ENCODE measurements at regions not wholly inside any gene's neighbourhood (a gene's known extent, or its start where the extent isn't known, plus 50 kb on each side); places are given as distances from the start of the nearest gene placed in this dataset.

DNA sequence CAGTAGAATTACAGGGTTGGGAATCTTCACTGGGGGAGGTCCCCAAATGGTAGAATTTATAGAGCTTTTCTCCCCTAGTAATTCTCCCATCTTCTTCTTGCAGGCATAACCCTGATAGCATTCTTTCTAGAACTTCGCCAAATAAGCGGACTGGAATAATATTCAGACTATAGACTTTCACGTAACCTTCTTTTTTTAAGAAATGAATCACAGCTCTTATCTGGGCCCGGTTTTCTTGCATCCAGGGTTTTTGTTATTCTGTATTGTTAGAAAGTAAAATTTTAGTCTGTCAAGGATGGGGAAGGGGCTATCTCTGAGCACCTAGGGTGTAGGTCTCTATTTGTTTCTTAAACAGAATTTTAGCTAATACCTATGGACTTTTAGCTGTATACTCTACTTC is 476.8 kb upstream of the CITED2 start:
- no peak overlapping the region for H3K27ac ChIP-seq (ENCODE audit: low read length)
- no peak overlapping the region for H3K4me3 ChIP-seq (ENCODE audit: low read length)
- peaks cover 7% of the 10 kb centered on the region for H3K4me1 ChIP-seq (ENCODE audit: control insufficient read depth, insufficient read depth, low read length)
- no peak for DNase-seq
- H3K9me3 ChIP-seq (replicated peaks; ENCODE audit: control insufficient read depth, low read depth, low read length): no peaks in the 10 kb centered on the region
- H3K27me3 ChIP-seq (ENCODE audit: control insufficient read depth, insufficient read depth, low read length): no peaks in the 10 kb centered on the region
- no CpG with 5 or more reads among the region's 4 CpGs for WGBS (ENCODE audit: insufficient coverage)
- H3K36me3 ChIP-seq (ENCODE audit: control insufficient read depth, insufficient read depth, low read length): no peaks in the 10 kb centered on the region

DNA sequence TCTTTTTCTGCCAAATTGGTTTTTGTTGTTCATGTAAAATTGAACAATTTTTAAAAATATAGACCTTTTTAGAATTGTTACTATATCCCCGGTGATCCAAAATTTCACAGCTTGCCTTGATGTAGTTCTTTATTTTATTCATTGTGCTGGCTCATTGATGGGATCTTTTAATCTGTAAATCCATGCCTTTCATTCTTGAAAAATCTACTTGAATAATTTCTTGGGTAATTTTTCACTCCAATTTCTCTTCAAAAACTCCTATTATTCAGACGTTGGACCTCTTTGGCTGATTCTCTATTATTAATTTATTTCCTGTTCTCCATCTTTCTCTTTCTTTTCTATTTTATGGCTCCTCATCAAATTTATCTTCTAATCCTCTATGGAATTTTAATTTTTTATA is 476.1 kb upstream of the CITED2 start:
- Histone ChIP-seq H3K4me1 (ENCODE audit: control insufficient read depth, insufficient read depth, low read length) (peaks cover 7% of the 10 kb centered on the region), H3K36me3 (ENCODE audit: control insufficient read depth, insufficient read depth, low read length) (no peaks in the 10 kb centered on the region), H3K27me3 (ENCODE audit: control insufficient read depth, insufficient read depth, low read length) (no peaks in the 10 kb centered on the region), H3K9me3 (replicated peaks; ENCODE audit: control insufficient read depth, low read depth, low read length) (no peaks in the 10 kb centered on the region), H3K4me3 (ENCODE audit: low read length) (no peak overlapping the region), H3K27ac (ENCODE audit: low read length) (no peak overlapping the region)
- no CpG with 5 or more reads among the region's 2 CpGs for WGBS (ENCODE audit: insufficient coverage)
- DNase-seq: no peak

DNA sequence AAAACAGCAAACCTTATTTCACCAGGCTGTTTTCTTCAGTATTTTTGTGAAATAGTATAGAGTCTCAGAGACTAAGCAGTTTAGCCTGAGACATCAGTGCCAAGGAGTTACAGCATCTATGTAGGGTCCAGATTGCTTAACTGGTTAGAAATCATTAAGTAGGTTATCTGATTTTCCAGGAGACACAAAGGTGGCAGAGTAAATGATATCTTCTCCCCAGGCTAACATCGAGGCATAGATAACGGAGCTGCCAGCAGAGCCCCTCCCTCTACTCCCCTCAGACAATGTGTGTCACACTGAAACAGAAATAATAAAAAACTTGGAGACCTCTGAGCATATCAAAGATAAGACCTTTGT is 473.0 kb upstream of the CITED2 start:
- no peak for DNase-seq
- Histone ChIP-seq H3K27ac (ENCODE audit: low read length) (no peak overlapping the region), H3K4me1 (ENCODE audit: control insufficient read depth, insufficient read depth, low read length) (peaks cover 5% of the 10 kb centered on the region), H3K4me3 (ENCODE audit: low read length) (no peak overlapping the region), H3K27me3 (ENCODE audit: control insufficient read depth, insufficient read depth, low read length) (no peaks in the 10 kb centered on the region), H3K9me3 (replicated peaks; ENCODE audit: control insufficient read depth, low read depth, low read length) (no peaks in the 10 kb centered on the region), H3K36me3 (ENCODE audit: control insufficient read depth, insufficient read depth, low read length) (no peaks in the 10 kb centered on the region)
- no CpG with 5 or more reads among the region's 2 CpGs for WGBS (ENCODE audit: insufficient coverage)

DNA sequence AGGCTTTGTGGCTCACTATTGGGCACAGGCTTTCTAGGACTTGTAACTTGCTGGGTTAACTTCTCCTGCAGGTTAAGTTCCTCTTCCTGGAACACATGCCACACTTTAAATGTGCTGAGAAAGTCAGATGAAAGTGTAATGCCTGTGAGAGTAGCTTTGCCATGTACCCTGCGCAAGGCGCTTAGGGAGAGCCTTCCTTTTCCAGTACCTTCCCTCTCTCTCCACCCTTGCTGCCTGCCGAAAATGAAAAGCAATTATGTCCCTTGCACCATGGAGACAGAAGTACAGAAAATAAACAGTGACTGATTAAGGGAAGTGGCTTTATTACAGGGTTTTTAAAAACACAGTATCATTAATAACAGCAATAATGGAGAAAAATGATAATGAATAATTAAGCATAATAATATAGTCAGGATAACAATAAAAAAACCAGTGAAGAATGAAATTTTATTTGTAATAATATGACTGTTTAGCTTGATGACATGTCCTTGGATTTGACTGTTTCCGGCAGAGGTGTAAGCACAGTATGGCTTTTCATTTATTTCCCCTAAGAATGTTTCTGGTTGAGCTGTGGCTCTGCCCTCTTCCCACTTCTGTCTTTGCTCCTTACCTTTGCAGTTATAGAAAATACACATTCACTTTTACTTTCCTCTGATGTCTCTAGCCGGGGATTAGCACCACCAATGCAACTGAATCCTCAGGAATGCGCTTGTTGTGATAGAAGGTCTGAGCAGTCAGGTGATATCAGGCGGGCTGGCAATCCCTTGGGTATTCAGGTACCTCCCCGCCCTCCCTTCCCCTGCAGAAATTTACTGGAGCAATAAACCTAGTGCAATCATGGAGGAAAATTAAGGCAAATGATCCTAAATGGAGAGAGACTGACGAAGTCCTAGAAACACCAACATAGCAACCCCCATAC is 472.3 kb upstream of the CITED2 start:
- Histone ChIP-seq H3K4me3 (ENCODE audit: low read length) (no peak overlapping the region), H3K27ac (ENCODE audit: low read length) (no peak overlapping the region), H3K9me3 (replicated peaks; ENCODE audit: control insufficient read depth, low read depth, low read length) (no peaks in the 10 kb centered on the region), H3K36me3 (ENCODE audit: control insufficient read depth, insufficient read depth, low read length) (no peaks in the 10 kb centered on the region), H3K27me3 (ENCODE audit: control insufficient read depth, insufficient read depth, low read length) (no peaks in the 10 kb centered on the region), H3K4me1 (ENCODE audit: control insufficient read depth, insufficient read depth, low read length) (peaks cover 5% of the 10 kb centered on the region)
- peak; percentile 54 for DNase-seq
- WGBS (ENCODE audit: insufficient coverage): 20% methylated on average over 1 of the region's 9 CpGs

DNA sequence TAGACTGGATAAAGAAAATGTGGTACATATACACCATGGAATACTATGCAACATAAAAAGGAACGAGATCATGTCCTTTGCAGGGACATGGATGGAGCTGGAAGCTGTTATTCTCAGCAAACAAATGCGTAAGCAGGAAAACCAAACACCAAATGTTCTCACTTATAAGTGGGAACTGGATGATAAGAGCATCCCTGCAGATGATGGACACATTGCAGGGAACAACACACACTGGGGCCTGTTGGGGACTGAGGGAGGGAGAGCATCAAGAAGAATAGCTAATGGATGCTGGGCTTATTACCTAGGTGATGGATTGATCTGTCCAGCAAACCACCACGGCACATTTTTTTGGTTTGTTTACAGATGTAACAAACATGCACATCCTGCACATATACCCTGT is 470.5 kb upstream of the CITED2 start:
- Histone ChIP-seq H3K4me3 (ENCODE audit: low read length) (no peak overlapping the region), H3K36me3 (ENCODE audit: control insufficient read depth, insufficient read depth, low read length) (no peaks in the 10 kb centered on the region), H3K27ac (ENCODE audit: low read length) (no peak overlapping the region), H3K9me3 (replicated peaks; ENCODE audit: control insufficient read depth, low read depth, low read length) (no peaks in the 10 kb centered on the region), H3K4me1 (ENCODE audit: control insufficient read depth, insufficient read depth, low read length) (peaks cover 5% of the 10 kb centered on the region), H3K27me3 (ENCODE audit: control insufficient read depth, insufficient read depth, low read length) (no peaks in the 10 kb centered on the region)
- no peak for DNase-seq
- no CpG with 5 or more reads among the region's 3 CpGs for WGBS (ENCODE audit: insufficient coverage)

DNA sequence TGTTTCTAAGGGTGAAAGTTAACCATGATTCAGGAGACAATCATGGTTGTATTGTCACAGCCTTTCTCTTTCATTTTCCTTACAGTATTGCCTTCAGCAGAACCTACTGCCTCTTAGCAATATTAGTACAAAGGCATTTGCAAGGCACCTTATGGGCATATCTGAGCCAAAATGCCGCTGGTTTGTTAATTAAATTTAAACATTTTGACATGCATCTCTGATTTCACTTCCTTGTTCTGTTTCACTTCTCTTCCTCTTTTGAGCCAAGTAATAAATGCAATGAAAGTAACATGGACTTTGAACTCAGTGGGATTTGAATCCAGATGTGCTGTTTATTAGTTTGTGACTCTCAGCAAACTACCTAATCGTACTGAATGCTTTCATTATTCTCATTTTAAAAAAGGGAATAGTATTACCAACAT is 467.4 kb upstream of the CITED2 start:
- Histone ChIP-seq H3K27ac (ENCODE audit: low read length) (no peak overlapping the region), H3K27me3 (ENCODE audit: control insufficient read depth, insufficient read depth, low read length) (no peaks in the 10 kb centered on the region), H3K4me1 (ENCODE audit: control insufficient read depth, insufficient read depth, low read length) (peaks cover 2% of the 10 kb centered on the region), H3K9me3 (replicated peaks; ENCODE audit: control insufficient read depth, low read depth, low read length) (no peaks in the 10 kb centered on the region), H3K36me3 (ENCODE audit: control insufficient read depth, insufficient read depth, low read length) (no peaks in the 10 kb centered on the region), H3K4me3 (ENCODE audit: low read length) (no peak overlapping the region)
- WGBS (ENCODE audit: insufficient coverage): no CpG with 5 or more reads among the region's 2 CpGs
- DNase-seq: peak; percentile 30

DNA sequence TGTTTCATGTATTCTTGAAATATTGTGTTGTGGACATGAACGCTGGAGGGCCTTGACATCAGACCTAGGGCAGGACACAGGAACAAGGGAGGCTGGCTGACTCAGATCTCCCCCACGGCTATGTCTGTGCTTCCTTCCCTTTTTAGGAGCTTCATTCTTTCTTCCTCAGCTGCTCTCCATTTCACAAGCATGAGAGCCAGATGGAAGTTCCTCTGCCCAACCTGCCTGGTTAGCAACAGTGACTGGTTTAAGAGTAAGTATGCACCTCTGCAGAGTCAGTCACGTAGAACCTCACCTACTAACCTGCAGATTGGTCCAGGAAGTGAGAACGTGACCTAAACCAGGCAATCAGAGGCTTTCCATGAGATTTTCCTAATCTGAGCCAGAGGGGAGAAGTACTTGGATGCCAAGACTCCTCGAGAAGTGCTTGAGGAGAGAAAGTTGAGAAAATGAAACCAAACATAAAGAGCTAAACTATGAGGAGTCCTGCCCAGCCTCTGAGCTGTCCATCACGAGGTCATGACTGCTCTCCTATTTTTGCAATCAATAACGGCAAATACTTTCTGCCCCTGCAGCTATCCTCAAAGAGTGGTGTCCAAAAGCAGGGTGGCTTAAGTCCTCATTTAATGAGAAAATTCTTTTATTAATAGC is 465.2 kb upstream of the CITED2 start:
- Histone ChIP-seq H3K4me1 (ENCODE audit: control insufficient read depth, insufficient read depth, low read length) (no peaks in the 10 kb centered on the region), H3K9me3 (replicated peaks; ENCODE audit: control insufficient read depth, low read depth, low read length) (no peaks in the 10 kb centered on the region), H3K36me3 (ENCODE audit: control insufficient read depth, insufficient read depth, low read length) (no peaks in the 10 kb centered on the region), H3K27ac (ENCODE audit: low read length) (peak overlapping the region; percentile 36), H3K27me3 (ENCODE audit: control insufficient read depth, insufficient read depth, low read length) (no peaks in the 10 kb centered on the region), H3K4me3 (ENCODE audit: low read length) (no peak overlapping the region)
- WGBS (ENCODE audit: insufficient coverage): 80% methylated on average over 1 of the region's 7 CpGs
- peak; percentile 78 for DNase-seq

DNA sequence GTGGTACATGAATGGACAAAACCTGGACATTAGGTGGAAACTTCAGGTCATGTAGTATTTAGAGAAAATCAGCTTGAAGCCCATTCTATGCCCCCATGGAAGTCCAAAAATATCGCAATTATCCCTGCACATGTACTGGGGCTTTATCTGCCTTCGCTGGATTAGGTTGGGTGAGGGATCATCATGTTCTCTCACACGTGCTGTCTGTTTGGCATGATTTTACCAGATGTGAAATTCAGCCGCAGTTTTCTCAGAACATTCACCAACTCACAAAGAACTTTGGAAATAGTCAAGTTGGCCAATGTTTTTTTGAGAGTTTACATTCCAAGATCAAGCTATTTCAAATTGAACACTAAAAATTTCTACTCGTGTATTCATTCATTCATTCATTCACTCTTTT is 459.8 kb upstream of the CITED2 start:
- Histone ChIP-seq H3K27ac (ENCODE audit: low read length) (no peak overlapping the region), H3K27me3 (ENCODE audit: control insufficient read depth, insufficient read depth, low read length) (no peaks in the 10 kb centered on the region), H3K9me3 (replicated peaks; ENCODE audit: control insufficient read depth, low read depth, low read length) (no peaks in the 10 kb centered on the region), H3K4me1 (ENCODE audit: control insufficient read depth, insufficient read depth, low read length) (no peaks in the 10 kb centered on the region), H3K36me3 (ENCODE audit: control insufficient read depth, insufficient read depth, low read length) (no peaks in the 10 kb centered on the region), H3K4me3 (ENCODE audit: low read length) (no peak overlapping the region)
- no CpG with 5 or more reads among the region's 5 CpGs for WGBS (ENCODE audit: insufficient coverage)
- no peak for DNase-seq

DNA sequence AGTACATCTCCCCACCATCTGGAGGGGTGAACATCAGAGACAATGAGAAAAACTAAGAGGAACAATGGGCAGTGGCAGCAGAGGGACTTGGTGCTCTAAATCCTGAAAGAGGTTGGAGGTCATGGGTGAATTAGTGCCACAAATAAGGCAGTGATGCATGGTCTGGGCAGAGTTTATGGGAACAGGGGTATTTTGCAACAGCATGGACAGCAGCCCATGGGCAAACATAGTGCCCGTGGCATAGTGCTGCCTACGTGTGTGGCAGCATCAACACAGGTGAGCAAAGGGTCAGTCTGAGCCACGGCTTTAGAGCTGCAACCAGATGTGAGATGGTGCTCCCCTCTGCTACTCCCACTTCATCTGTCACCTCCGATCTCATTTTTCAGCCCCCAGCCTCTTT is 459.1 kb upstream of the CITED2 start:
- Histone ChIP-seq H3K27ac (ENCODE audit: low read length) (no peak overlapping the region), H3K9me3 (replicated peaks; ENCODE audit: control insufficient read depth, low read depth, low read length) (no peaks in the 10 kb centered on the region), H3K4me1 (ENCODE audit: control insufficient read depth, insufficient read depth, low read length) (peaks cover 2% of the 10 kb centered on the region), H3K4me3 (ENCODE audit: low read length) (no peak overlapping the region), H3K36me3 (ENCODE audit: control insufficient read depth, insufficient read depth, low read length) (no peaks in the 10 kb centered on the region), H3K27me3 (ENCODE audit: control insufficient read depth, insufficient read depth, low read length) (no peaks in the 10 kb centered on the region)
- whole genome bisulfite sequencing (ENCODE audit: insufficient coverage): 69% methylated on average over 2 of the region's 4 CpGs
- DNase-seq: no peak

DNA sequence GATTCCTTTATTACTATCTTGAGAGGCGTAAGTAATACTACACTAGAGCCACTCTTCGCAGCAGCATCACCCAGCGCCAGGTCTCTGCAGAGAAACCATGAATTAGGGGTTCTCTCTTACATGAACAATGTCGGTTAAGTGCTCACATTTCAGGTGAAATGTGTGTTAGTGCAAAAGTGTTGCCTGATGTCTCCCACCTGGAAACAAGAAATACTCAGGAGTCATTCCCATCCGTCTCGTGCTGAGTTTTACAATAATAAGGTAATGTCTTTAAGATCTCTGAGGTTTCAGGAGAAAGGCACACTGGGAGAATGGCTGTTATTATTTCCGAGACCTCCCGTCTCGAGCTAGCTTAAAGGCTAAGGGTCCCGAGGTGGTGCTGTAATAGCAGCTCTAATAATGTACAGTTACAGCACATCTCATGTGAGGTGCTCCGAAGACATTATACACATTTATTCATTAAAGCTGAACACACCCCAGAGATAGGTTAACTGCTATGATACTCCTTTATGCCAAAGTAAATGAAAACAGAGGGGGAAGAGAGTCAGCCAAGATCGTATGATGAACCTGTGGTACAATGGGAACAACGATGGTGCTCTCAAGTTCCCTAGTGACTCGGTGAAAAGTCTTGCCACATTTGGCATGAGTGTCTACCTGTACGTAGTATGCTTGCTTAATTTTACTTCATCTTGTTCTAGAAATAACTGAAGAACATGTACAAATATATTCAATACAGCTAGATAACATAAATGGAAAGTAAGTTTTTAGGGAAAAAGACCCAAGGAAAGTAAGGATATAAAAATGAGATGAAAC is 458.3 kb upstream of the CITED2 start:
- Histone ChIP-seq H3K27me3 (ENCODE audit: control insufficient read depth, insufficient read depth, low read length) (no peaks in the 10 kb centered on the region), H3K36me3 (ENCODE audit: control insufficient read depth, insufficient read depth, low read length) (no peaks in the 10 kb centered on the region), H3K4me3 (ENCODE audit: low read length) (no peak overlapping the region), H3K9me3 (replicated peaks; ENCODE audit: control insufficient read depth, low read depth, low read length) (no peaks in the 10 kb centered on the region), H3K4me1 (ENCODE audit: control insufficient read depth, insufficient read depth, low read length) (peaks cover 2% of the 10 kb centered on the region), H3K27ac (ENCODE audit: low read length) (no peak overlapping the region)
- DNase-seq: no peak
- WGBS (ENCODE audit: insufficient coverage): 33% methylated on average over 1 of the region's 15 CpGs

All from muscle of leg (tissue), 3 donors.